ENCODE measurements at regions not wholly inside any gene's neighbourhood (a gene's known extent, or its start where the extent isn't known, plus 50 kb on each side); places are given as distances from the start of the nearest gene placed in this dataset.

GRCh38 chr14:25111061-25111601 lies 61.2 kb upstream of the STXBP6 start:
- TF ChIP-seq, protein P1, sequence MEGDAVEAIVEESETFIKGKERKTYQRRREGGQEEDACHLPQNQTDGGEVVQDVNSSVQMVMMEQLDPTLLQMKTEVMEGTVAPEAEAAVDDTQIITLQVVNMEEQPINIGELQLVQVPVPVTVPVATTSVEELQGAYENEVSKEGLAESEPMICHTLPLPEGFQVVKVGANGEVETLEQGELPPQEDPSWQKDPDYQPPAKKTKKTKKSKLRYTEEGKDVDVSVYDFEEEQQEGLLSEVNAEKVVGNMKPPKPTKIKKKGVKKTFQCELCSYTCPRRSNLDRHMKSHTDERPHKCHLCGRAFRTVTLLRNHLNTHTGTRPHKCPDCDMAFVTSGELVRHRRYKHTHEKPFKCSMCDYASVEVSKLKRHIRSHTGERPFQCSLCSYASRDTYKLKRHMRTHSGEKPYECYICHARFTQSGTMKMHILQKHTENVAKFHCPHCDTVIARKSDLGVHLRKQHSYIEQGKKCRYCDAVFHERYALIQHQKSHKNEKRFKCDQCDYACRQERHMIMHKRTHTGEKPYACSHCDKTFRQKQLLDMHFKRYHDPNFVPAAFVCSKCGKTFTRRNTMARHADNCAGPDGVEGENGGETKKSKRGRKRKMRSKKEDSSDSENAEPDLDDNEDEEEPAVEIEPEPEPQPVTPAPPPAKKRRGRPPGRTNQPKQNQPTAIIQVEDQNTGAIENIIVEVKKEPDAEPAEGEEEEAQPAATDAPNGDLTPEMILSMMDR (IDR thresholded peaks at IDR 0.05) = no peak
- no peak for TF ChIP-seq POLR2A (IDR thresholded peaks at IDR 0.05)

All from prostate gland (tissue), 2 donors.